CD4-positive, alpha-beta T cell (primary cell): ENCODE measurements at regions not wholly inside any gene's neighbourhood (a gene's known extent, or its start where the extent isn't known, plus 50 kb on each side); places are given as distances from the start of the nearest gene placed in this dataset.

Experiments used
- ATAC-seq: fragments of 200-7000 bp; cut with Tn5 transposase; one replicate; pipeline ENCODE4 v1.10.0; 2022; ENCODE audit warnings: mild to moderate bottlenecking; ENCODE audit not compliant: poor library complexity
- CTCF ChIA-PET: fragments of 350-600 bp; sonication (Branson Sonifier 250); formaldehyde crosslinking; loops from one replicate; lab custom pipeline; 2021; ENCODE audit warnings: antibody characterized with exemption, inconsistent platforms; lab: Charles Lee
- POLR2A ChIA-PET: fragments of 350-600 bp; sonication (Branson Sonifier 250); formaldehyde crosslinking; loops from one replicate; lab custom pipeline; 2021; ENCODE audit warnings: antibody characterized with exemption, inconsistent platforms; lab: Charles Lee
- DNase-seq, 14 experiments: peaks; one replicate each; pipeline ENCODE4 v3.0.0-alpha.2; 2013 to 2020; ENCODE audit warnings: mixed read lengths in 2 of 14
- H3K27ac ChIP-seq, 2 donors: one replicate each; pipeline versions ENCODE4 v1.5.1 to v1.7.0; 2013; ENCODE audit warnings: low read length in 2 of 2, low read depth in 1 of 2, mild to moderate bottlenecking in 1 of 2
- H3K27me3 ChIP-seq, 2 experiments: 1 replicate in 1 of 2; 2 replicates in 1 of 2; pipeline versions ENCODE4 v1.6.1 to v1.7.0; 2013; ENCODE audit warnings: low read length in 2 of 2, control low read depth in 1 of 2, mild to moderate bottlenecking in 1 of 2, moderate library complexity in 1 of 2; ENCODE audit not compliant: insufficient read depth in 2 of 2, control insufficient read depth in 1 of 2
- H3K36me3 ChIP-seq: one replicate; pipeline ENCODE4 v1.6.1; 2013; ENCODE audit warnings: low read length, control low read depth; ENCODE audit not compliant: insufficient read depth
- H3K4me1 ChIP-seq: one replicate; pipeline ENCODE4 v1.6.1; 2013; ENCODE audit warnings: low read length, control low read depth; ENCODE audit not compliant: insufficient read depth
- H3K4me3 ChIP-seq: one replicate; pipeline ENCODE4 v1.5.1; 2013; ENCODE audit warnings: mild to moderate bottlenecking, low read length, moderate library complexity
- H3K9me3 ChIP-seq, 2 experiments: 1 replicate in 1 of 2; 2 replicates in 1 of 2; pipeline versions ENCODE4 v1.6.1 to v1.7.0; 2013; ENCODE audit warnings: low read length in 2 of 2, mild to moderate bottlenecking in 2 of 2, control low read depth in 1 of 2, moderate library complexity in 1 of 2; ENCODE audit not compliant: control insufficient read depth in 1 of 2, insufficient read depth in 1 of 2
- H3K27ac Mint-ChIP-seq: one replicate; pipeline ENCODE4 v1.8.0; 2020; ENCODE audit warnings: mixed read lengths
- H3K27me3 Mint-ChIP-seq: one replicate; pipeline ENCODE4 v1.8.0; 2021; ENCODE audit warnings: mixed read lengths
- H3K36me3 Mint-ChIP-seq: one replicate; pipeline ENCODE4 v1.8.0; 2021; ENCODE audit warnings: low read depth, mixed read lengths
- H3K4me1 Mint-ChIP-seq: one replicate; pipeline ENCODE4 v1.8.0; 2021; ENCODE audit warnings: low read depth, mixed read lengths
- H3K4me3 Mint-ChIP-seq: one replicate; pipeline ENCODE4 v1.8.0; 2020; ENCODE audit warnings: mild to moderate bottlenecking, mixed read lengths
- H3K9me3 Mint-ChIP-seq: one replicate; pipeline ENCODE4 v1.8.0; 2020; ENCODE audit warnings: mixed read lengths
- intact Hi-C, 2 experiments: fragments of 100-400 bp; cut with DNase I in 1 of 2; cut with micrococcal nuclease in 1 of 2; formaldehyde crosslinking; loops; one replicate each; pipeline versions ENCODE4 v1.15.1 to v1.9.0; 2023 to 2025; cut with DNase I, micrococcal nuclease
- TF ChIP-seq, protein P1 (sequence below): fragments of 200-600 bp; IDR thresholded peaks from one replicate; pipeline ENCODE4 v1.8.0; 2022; ENCODE audit warnings: antibody characterized with exemption, mild to moderate bottlenecking

DNA sequence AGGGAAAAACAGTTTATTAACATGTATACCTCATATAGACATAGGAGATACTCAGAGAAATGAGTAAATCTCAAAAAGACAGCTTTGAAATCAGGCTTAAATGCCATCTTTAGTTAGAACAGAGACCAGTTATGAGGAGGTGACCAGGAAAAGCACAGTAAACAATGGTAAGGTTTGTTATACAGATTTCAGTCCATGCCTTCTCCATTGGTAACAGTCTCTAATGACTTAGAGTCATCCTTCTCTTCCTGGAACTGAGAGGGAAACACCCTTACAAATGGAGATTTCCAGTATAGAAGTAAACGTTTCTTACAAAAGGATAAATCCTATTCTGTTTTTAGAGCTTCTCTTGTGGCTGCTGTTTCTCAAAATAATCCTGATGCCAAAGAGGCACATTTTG, 476.3 kb upstream of the NAALADL2 start:
- H3K27me3 Mint-ChIP-seq: no peaks in the 10 kb centered on the region
- Histone ChIP-seq H3K27ac (no peak overlapping the region), H3K27me3 (no peaks in the 10 kb centered on the region), H3K36me3 (no peaks in the 10 kb centered on the region), H3K9me3 (peaks cover 0 to under 1% of the 10 kb centered on the region in 2 experiments), H3K4me1 (no peaks in the 10 kb centered on the region), H3K4me3 (no peak overlapping the region)
- H3K4me3 Mint-ChIP-seq: no peak overlapping the region
- H3K36me3 Mint-ChIP-seq: no peaks in the 10 kb centered on the region
- POLR2A ChIA-PET: no interaction called here
- no peaks in the 10 kb centered on the region for H3K9me3 Mint-ChIP-seq
- intact Hi-C loops: no loop called here
- H3K27ac Mint-ChIP-seq: no peak overlapping the region
- DNase-seq (no peak), ATAC-seq (no peak)
- CTCF ChIA-PET: no interaction called here
- TF ChIP-seq, protein P1, sequence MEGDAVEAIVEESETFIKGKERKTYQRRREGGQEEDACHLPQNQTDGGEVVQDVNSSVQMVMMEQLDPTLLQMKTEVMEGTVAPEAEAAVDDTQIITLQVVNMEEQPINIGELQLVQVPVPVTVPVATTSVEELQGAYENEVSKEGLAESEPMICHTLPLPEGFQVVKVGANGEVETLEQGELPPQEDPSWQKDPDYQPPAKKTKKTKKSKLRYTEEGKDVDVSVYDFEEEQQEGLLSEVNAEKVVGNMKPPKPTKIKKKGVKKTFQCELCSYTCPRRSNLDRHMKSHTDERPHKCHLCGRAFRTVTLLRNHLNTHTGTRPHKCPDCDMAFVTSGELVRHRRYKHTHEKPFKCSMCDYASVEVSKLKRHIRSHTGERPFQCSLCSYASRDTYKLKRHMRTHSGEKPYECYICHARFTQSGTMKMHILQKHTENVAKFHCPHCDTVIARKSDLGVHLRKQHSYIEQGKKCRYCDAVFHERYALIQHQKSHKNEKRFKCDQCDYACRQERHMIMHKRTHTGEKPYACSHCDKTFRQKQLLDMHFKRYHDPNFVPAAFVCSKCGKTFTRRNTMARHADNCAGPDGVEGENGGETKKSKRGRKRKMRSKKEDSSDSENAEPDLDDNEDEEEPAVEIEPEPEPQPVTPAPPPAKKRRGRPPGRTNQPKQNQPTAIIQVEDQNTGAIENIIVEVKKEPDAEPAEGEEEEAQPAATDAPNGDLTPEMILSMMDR: no peak
- no peaks in the 10 kb centered on the region for H3K4me1 Mint-ChIP-seq

DNA sequence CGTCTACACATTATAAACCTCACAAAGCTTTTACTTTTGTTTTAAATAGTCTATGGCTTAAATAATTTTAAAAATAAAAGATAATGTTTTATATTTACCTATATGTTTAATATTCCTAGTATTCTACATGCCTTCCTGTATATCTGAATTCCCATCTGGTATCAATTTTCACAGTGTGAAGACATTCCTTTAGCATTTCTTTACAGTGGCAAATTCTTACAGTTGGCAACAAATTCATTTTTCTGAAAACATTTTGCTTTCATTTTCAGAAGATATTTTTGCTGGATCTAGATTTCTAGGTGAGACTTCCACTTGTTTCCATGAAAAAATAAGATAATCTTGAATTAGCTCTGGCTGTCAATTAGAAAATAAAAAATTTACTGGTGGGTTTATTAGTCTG, 471.4 kb upstream of the NAALADL2 start:
- Mint-ChIP-seq H3K4me1 (no peaks in the 10 kb centered on the region), H3K4me3 (no peak overlapping the region), H3K27me3 (no peaks in the 10 kb centered on the region), H3K9me3 (peaks cover 3% of the 10 kb centered on the region), H3K27ac (no peak overlapping the region), H3K36me3 (no peaks in the 10 kb centered on the region)
- TF ChIP-seq, protein P1: no peak
- Histone ChIP-seq H3K27me3 (no peaks in the 10 kb centered on the region), H3K9me3 (peaks cover 0 to 7% of the 10 kb centered on the region in 2 experiments), H3K36me3 (no peaks in the 10 kb centered on the region), H3K27ac (no peak overlapping the region), H3K4me1 (no peaks in the 10 kb centered on the region), H3K4me3 (no peak overlapping the region)
- DNase-seq: no peak
- CTCF ChIA-PET: no interaction called here
- intact Hi-C loops: no loop called here
- ATAC-seq: no peak
- POLR2A ChIA-PET: no interaction called here

DNA sequence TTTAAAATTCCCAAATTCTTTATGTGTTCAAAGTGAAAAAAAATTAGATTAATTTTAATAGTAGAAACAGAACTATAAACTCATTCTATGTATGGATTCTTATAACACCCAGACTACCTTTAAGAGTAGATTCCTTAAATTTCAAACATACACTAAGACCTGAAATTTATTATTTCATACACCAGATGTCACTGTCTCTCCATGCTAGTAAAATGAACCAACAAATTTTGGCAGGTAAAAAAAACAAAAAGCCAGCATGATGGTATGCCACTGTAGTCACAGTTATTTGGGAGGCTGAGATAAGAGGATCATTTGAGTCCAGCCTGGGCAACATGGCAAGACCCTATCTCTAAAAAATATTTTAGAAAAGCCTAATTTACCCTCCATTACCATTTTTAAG, 461.3 kb upstream of the NAALADL2 start:
- ChIA-PET CTCF (no interaction called here), POLR2A (no interaction called here)
- intact Hi-C loops: no loop called here
- DNase-seq (peak in 1 of 14 experiments; percentile 16), ATAC-seq (no peak)
- Mint-ChIP-seq H3K27ac (no peak overlapping the region), H3K27me3 (no peaks in the 10 kb centered on the region), H3K9me3 (no peaks in the 10 kb centered on the region), H3K36me3 (no peaks in the 10 kb centered on the region), H3K4me1 (no peaks in the 10 kb centered on the region), H3K4me3 (no peak overlapping the region)
- no peak overlapping the region for H3K27ac ChIP-seq
- no peak overlapping the region for H3K4me3 ChIP-seq
- TF ChIP-seq, protein P1: no peak
- H3K27me3 ChIP-seq: no peaks in the 10 kb centered on the region
- H3K36me3 ChIP-seq: no peaks in the 10 kb centered on the region
- H3K4me1 ChIP-seq: no peaks in the 10 kb centered on the region
- H3K9me3 ChIP-seq: no peaks in the 10 kb centered on the region
